ENCODE measurements at regions not wholly inside any gene's neighbourhood (a gene's known extent, or its start where the extent isn't known, plus 50 kb on each side); places are given as distances from the start of the nearest gene placed in this dataset.
A peak's percentile ranks its signal among the peaks of the same experiment; 100 is the strongest.

DNA sequence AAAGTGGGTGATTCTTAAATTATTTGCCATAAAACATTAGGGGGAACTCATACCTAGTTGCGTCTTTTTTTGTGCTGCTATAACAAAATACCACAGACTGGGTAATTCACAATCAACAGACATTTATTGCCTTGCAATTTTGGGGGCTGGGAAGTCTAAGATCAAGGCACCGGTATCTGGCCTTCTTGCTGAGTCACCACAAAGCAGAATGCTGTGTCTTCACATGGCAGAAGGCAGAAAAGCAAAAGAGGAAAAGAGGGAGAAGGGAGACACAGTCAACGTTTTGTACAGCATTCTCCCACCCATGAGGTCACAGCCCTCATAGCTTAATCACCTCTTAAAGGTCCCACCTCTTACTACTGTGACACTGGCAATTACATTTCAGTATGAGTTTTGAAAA, 291.0 kb downstream of the CHRM3 start:
- no peak for DNase-seq (ENCODE audit: low spot score)

DNA sequence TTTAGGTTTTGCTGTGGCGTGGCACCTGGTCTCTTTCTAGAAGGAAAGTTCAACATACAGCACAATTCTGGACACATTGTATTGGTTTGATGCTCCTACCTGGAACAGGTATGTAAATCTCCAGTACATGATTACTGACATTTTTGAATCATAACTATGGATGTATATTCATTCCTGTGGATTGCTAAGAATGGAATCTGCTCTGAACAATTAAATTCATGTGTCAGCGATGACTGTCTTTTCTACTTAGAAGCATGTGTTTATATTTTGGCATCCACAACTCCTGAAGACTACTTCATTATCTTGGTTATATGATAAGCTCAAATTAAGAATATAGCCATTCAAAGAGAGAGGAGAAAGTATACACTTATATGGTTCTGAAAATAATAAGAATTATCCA, 291.8 kb downstream of the CHRM3 start:
- no peak for DNase-seq (ENCODE audit: low spot score)

DNA sequence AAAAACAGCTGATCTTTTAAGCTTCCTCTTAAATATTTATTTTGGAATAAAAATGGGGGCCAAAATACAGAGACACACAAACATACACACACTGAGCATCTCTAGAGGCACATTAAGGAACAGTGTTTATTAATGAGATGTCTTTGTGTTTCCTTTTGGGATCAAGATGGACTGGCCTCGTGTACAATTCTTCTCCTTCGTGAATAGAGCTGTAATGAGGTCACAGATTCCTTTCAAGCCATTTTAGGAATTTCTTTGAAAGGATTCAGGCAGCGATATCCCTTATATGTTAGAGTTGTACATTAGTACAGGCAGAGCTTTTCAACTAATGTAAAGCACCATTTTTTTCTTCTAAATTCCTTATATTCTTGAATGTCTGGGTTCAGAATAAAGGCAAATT, 295.7 kb downstream of the CHRM3 start:
- DNase-seq (ENCODE audit: low spot score): no peak

DNA sequence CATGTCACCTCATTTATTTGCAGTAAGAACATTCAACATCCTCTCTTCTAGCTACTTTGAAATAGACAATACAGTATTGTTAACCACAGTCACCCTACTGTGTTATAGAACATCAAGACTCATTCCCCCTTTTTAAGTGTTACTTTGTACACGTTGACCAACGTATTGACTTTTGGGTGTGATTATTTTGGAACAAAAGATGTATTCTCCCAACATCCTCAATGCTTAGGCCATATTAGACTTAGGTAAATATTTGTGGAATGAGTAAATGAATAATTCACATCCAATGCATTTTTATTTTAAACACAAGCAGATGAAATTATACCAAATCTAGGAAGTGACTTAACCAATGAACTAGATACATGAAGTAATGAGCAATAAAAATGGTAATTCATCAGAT, 296.6 kb downstream of the CHRM3 start:
- DNase-seq (ENCODE audit: low spot score): no peak

DNA sequence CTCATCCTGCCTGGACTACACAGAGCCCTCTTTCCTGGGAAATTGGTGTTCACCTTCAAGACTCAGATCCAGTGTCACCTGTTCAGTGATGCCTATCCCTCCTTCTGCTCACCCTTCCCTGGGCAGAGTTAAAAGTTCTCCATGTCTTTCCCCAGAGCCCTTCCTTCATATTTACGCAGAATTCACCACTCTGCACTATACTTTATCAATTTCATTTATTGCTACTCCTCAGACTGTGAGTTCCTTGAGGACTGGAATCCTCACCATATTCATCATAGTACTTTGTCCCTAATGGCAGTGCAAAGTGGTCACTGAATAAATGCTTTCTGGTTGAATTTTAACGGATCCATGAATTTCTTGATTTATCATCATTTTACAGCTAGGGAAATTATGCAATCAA, 300.0 kb downstream of the CHRM3 start:
- DNase-seq (ENCODE audit: low spot score): no peak

DNA sequence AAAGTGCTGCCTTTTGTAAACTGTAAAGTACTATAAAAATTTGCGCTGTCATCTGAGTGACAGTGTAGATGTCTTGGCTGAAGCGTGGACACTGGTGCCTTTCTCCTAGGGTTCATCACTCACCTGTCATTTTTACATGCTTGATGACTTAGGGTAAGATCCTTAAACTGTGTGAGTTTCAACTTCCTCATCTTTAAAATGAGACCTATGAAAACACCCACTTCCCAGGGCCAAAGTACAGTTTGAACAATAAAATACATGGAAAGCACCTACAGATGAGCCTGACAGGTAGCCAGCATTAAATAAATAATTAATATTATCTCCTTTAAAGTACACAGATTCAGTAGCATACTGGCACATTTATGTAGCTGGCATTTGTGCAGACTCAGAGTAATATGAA, 309.9 kb downstream of the CHRM3 start:
- DNase-seq (ENCODE audit: low spot score): no peak

DNA sequence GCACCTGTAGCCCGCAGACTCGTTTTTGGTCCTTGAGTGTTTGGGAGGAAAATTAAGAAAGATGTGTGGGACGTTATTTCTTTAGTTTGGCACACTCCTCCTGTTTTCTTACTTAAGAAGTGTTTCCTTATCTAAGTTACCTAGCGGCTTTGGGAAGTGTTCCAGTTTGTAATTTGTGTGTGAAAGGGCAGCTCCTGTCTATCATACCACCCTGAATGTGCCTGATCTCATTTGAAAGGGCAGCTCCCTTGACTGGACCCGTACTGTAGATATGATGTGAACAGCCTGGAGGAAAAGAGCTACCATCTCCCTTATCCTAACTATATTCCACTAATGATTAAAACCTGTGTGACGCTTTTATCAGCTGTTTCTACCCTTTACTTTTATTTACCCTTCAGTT, 314.3 kb downstream of the CHRM3 start:
- no peak for DNase-seq (ENCODE audit: low spot score)

DNA sequence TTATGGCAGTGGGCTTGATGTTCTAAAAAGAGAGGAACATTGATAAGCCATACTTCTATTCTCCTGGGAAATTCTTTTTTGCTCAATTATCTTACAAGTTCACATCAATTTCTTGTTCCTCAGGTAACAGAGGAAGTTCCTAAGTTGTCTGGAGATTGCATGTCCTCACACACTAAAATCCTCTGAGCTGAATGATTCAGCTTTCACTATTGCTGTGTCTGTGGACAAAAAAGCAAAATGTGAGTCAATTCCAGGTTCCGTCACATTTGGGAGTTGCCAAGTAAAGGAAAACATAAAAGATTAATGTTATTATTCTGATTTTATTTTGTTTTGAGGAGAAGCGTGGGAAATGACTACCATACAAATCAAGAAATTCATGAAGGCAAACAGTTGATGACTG, 316.7 kb downstream of the CHRM3 start:
- no peak for DNase-seq (ENCODE audit: low spot score)

DNA sequence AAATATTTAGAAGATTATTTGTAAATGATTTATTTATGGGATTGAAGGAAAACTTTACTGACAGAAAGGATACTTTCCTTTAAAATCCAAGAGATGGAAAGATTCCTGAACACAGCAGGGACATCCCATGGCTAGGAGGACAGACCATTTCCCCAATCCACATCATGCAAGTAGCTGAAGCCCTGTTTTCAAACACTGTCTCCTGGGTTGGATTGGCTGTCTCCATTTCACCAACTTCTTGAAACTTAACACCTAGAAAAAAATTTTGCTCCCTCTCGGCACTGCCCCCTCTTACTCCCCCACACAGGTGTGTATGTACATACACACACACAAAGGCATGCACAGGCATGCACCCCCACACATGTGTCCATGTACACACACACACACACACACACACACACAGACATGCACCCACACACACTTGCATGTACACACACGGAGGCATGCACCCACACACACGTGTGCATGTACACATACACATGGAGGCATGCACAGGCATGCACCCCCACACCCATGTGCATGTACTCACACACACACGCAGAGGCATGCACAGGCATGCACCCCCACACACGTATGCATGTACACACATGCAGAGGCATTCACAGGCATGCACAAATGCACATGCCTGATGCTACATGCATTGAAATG, 320.0 kb downstream of the CHRM3 start:
- DNase-seq (ENCODE audit: low spot score): peak; percentile 26

DNA sequence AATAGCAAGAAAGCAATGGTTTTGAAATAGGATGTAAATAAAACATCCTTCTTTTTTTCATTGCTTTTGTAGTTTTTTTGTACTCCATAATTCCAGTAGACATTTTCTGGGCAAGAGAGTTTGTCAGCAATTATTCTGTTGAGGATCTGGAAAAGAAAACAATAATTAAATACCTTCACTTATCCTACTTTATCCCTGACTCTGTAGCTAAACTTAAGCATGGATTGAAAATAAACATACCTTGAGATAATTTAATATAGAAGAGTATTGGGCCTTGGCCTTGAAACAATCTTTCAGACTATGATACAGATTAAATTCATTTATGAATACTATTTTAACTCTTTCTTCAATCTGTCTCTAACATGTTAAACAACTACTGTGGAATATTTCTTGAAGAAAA, 321.2 kb downstream of the CHRM3 start:
- no peak for DNase-seq (ENCODE audit: low spot score)

DNA sequence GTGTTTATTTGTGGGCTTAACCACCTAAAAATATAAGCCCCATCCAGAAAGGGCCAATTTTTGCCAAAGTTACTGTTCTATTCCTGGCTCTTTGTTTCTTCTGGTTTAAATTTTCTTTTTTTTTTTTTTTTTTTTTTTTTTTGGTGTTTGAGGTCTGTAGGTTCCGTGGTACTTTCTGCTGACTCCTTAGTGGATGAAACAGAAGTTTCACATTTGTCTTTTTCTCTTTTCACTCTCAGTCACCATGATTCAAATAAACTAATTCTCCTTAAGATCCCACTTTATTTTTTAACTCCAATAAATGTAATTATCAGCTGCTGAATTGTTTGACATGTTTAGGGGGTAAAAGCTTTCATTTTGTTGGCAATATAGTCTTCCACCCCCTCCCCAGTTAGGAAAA, 322.3 kb downstream of the CHRM3 start:
- DNase-seq (ENCODE audit: low spot score): no peak

DNA sequence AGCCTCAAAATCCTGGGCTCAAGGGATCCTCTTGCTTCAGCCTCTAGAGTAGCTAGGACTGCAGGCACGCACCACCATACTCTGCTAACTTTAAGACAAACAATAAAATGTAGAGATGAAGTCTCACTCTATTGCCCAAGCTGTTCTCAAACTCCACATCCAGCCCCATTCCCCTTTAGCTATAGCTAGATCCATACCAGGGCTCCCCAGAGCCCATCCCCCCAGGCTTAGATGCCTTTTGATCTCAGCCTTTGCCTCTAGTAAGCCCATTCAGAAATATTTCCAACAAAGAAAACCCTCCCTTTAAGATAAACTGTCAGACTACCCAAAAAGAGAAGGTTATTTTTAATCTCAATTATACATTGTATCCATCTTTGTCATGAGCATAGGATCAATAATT, 325.4 kb downstream of the CHRM3 start:
- DNase-seq (ENCODE audit: low spot score): peak; percentile 36

DNA sequence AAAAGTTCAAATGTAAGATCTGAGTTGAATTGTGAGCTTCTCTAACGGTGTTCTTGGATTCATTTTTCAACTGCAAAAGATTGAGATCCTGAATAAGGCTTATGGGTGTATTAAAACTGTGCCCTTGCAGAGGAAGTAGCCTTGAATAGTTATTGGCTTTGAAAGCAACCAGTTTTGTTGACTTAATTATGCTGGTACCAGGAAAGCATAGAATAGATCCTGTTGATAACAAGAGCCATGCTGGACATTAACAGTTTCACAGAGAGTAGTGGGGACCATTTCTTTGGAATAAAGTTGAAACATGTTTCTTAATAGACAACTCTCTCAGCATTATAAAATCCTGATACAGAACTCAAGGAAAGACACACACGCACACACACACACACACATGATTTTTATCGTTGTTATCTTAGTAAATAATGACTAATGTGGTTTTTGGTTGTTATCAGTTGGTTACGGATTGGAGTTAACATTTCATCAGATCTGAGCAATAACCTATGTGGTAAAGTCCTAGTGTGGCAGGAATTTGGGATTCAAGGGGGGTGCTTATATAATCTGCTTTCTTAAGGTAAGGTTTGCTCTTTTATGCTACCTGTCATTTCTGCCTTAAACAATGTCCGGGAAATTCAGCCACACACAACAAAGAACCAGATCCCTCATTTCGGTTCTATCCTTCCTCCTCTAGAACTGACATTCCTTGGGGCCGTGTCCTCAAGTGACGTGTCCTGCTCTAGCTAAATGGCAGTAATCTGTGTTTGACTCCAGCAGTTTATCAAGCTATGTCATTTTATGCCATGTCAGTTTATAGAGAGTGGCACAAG, 330.9 kb downstream of the CHRM3 start:
- no peak for DNase-seq (ENCODE audit: low spot score)

DNA sequence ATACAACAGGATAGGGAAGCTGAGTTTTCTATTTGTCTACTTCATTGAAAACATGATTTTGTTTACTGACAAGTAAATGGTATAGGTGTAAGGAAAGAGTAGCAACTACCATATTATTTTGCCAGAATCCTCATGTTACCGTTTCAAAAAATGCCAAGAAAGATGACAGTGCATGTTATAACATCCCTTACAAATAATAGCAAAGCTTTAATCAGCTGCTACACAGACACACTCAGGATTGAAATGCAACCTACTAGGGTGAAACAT, 331.5 kb downstream of the CHRM3 start:
- DNase-seq (ENCODE audit: low spot score): no peak

DNA sequence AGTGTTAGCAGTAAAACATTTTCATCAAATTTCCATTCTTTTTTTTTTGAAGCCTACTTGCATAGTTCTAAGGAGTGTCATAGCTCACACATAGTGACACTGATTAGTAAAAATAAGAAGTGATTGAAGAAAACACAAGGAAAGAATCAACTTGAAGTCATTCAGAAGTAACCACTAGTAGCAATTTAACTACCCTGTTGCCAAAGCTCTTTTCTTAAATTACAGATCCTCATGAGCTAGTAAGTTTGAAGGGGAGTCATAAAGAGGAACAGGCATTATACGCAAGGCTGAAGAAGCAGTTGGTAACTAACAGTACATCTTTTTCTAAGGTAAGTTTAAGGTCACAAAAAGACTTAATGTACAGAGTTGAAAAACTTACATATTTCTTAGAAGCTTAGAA, 332.2 kb downstream of the CHRM3 start:
- no peak for DNase-seq (ENCODE audit: low spot score)

DNA sequence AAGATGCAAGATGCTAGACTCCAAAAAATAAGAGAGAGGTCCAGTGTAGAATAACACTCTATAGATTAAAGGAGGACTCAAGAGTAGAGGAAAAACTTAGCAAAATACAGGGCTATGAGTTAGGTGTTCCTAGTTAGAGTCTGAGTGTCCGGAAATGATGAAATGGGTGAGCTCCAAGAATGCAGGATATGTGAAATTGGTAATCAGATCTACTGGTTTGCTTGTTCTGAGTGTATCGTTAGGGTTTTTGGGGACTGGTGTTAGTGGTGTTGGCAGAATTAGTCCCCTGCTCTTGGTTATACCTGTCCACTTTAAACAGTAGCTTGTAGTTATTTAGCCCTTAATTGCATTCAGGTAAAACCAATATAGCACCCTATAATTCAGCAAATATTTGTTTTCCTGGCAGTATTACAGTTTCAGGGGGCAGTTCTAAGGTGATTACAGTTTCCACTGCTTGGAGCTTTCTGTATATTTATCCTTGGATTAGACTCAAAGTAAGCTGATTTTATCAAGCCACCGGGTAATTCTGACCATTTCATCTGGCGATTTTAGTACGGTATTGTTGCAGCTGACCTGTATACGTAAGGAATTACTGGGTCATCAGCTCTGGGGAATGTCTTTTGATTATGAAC, 332.7 kb downstream of the CHRM3 start:
- no peak for DNase-seq (ENCODE audit: low spot score)

DNA sequence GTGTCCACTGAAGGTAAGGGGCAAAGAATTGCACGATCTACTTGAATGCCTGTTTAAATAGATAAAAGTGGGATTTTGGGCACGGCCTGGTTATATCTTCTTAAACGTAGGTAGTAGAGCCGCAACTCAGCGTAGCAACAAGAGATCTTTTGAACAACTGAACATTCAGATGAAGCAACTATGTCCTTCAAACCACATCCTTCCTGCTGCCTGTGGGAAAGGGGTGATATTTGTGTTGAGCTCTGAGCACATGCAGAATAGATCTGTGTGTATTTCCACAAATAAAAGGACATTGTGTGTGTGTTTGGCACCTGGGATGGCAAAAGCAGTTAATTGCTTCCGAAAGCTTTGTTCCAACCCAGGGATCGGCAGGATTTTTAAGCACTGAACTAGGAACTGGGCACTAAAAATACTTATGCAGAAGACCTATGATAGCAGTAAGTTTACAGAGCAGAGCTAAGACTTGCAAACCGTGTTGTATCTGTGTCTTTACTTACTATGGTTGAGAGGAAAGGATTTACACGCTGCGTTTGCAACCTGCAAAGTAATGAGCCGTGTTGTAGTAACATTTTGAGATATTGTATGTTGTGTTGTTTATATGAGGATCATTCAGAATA, 333.4 kb downstream of the CHRM3 start:
- DNase-seq (ENCODE audit: low spot score): no peak

DNA sequence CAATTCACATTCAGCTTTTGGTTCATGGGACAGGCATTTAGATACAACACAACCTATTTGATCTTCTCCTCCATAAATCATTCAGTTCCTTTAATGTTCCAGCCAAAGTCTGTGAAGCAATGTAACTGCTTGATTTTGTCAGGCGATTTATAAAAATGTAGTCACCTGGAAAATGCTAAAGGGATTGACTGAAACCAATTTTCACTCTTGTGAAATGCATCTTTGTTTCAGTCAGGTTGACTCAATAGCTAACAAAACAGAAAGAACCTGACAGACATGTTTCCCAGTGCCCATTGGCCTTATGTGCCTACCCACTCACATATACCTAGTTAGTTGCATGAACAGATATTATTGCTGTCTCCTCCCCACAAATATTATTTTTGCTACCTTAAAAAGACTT, 335.7 kb downstream of the CHRM3 start:
- no peak for DNase-seq (ENCODE audit: low spot score)

DNA sequence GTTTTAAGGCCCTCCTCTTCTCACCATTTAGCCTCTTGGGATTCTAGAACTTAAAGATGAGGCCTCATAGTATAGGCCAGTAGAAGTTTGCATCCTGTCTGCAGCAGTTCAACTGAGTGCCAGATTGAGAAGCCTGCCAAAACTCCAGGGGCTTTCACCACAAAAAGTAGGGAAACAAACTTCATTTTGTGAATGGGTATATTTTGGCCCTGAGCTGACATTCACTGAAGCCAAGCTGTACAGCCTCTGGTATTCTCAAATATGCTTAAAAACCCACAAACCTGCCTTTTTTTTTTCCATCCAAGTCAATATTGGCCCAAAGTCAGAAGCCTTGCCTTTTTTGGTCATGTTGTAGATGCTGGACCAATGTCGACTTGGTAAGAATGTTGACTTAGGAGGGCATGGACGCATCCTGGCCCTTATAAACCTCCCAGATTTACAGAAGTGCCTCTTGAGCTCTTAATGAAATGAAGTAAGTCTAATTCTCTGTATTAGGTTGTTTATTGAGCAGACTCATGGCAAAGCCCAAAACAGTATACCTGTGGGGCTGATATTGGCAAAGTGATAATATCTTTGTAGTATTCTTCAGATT, 337.5 kb downstream of the CHRM3 start:
- no peak for DNase-seq (ENCODE audit: low spot score)

DNA sequence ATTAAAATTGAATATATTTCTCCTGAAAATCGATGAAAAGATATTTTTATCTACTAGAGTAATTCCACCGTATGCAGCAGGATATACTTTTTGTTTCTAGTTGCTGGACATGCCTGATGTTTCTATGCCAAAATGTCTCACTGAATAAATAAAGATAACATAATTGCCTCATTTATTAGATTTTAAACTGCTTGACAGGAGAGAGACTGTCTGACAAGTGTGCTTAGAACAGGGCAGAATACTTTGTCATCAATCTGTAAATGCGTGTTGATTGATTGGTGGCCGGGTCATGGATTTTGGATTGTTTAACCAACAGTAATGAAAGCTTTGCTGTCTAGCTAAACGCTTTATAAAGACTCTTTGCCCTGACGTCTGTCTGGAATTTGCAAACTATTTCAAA, 339.0 kb downstream of the CHRM3 start:
- DNase-seq (ENCODE audit: low spot score): no peak

DNA sequence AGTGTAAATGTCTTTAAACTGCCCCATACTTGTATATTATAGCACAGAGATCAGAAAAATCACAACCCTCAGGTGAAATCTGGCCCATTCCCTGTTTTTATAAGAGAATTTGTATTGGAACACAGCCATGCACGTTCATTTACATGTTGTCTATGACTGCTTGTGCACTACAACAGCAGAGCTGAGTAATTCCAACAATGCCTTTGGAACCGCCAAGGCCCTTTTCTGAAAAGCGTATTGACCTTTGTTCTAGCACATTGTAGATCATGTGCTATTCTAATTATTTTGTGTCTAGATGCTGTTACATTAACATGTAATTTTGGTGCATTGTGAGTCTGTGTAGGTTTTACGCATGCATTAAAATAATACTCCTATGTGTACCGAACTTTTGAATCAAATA, 339.6 kb downstream of the CHRM3 start:
- DNase-seq (ENCODE audit: low spot score): no peak

DNA sequence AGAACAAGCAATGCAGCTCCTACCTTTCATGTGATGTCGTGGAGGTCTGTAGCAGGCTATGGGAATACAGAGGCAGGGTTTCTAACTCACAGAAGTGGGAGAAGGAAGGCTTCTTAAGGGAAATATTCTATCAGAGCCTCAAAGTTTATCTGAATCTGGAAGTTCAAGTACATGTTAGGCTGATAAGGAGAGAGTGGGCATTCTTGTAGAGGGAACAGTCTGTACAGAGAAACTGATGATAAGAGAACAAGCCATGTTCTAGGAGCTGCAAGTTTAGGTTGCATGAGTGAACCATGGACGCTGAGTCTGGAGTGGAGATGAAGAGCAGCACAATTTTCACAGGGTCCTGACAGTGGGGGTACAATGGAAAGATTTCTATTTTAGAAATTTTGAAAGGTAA, 344.0 kb downstream of the CHRM3 start:
- DNase-seq (ENCODE audit: low spot score): no peak
